Midbrain (tissue), 1 donor: ENCODE measurements at regions not wholly inside any gene's neighbourhood (a gene's known extent, or its start where the extent isn't known, plus 50 kb on each side); places are given as distances from the start of the nearest gene placed in this dataset.
A peak's percentile ranks its signal among the peaks of the same experiment; 100 is the strongest.

Experiments
- DNase-seq: peaks from one replicate; lab custom pipeline; 2025; lab: John Stamatoyannopoulos, UW

DNA sequence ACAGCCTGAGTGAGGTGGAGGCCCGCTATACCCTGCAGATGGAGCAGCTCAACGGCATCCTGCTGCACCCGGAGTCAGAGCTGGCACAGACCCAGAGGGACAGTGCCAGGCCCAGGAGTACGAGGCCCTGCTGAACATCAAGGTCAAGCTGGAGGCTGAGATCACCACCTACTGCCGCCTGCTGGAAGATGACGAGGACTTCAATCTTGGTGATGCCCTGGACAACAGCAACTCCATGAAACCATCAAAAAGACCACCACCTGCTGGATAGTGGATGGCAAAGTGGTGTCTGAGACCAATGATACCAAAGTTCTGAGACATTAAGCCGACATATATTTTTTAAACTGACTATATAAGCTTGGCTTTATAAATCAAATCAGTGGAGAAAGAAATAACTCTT lies 73.3 kb upstream of the HHIP start:
- no peak for DNase-seq

- DNase-seq = no peak
Measured at GRCh38 chr4:144574000-144574399, 72.0 kb upstream of the HHIP start.

DNA sequence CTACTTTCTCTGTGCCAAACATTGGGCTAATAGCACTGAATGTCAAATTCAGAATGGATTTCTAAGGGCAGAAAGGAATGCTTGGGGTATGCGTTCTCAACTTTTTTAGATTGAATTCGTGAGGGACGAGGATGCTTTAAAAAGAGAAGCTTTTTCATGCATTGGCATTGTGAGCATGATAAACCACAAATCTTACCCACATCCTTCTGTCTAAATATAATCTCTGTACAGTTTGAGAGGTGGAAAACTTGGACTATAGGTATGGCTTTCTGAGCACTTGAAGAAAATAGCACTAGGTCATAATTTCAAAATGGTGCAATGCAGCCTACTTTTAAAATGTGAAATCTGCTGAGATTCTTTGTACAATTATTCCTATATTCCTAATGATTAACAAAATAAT lies 71.4 kb upstream of the HHIP start:
- DNase-seq = no peak

DNA sequence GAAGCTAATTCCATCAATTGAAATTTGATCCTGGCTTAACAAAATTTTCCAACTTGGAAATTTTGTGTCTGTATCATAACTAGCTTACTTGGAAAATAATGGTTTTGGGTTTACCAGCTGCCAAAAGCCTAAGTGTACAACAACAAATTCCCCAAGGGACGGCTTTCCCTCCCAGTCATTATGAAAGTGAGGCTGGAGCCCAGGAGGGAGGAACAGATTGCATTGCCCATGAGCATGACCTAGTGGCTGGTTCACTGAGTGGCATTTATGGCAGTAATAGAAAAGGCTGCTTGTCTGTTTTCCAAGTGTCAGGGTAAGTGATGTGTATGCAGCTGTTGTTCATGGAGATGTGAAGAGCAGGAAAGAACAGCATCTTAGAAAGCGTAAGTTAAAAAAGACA lies 70.8 kb upstream of the HHIP start:
- DNase-seq = peak; percentile 64

GRCh38 chr4:144578681-144579080 lies 67.3 kb upstream of the HHIP start:
- no peak for DNase-seq

- no peak for DNase-seq
Measured at GRCh38 chr4:144579411-144580030, 66.4 kb upstream of the HHIP start.

DNA sequence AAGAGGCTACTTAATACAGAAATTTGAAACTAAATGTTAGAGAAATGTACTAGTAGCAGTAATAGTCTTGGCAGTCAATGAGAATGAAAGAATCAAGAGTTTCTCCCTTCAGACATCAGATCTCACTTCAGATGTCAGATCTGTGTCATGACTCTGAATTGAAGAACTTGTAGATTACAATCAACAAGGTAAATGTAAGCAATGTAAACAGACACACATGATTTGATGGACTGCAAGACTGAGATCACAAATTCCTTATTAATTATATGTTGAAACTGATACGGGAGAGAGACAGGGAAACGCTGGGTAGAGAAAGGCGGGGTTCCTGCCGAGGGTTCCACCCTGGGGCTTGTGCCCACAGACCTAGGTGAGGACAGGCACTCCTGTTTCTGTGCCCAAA lies 65.5 kb upstream of the HHIP start:
- DNase-seq = no peak

DNA sequence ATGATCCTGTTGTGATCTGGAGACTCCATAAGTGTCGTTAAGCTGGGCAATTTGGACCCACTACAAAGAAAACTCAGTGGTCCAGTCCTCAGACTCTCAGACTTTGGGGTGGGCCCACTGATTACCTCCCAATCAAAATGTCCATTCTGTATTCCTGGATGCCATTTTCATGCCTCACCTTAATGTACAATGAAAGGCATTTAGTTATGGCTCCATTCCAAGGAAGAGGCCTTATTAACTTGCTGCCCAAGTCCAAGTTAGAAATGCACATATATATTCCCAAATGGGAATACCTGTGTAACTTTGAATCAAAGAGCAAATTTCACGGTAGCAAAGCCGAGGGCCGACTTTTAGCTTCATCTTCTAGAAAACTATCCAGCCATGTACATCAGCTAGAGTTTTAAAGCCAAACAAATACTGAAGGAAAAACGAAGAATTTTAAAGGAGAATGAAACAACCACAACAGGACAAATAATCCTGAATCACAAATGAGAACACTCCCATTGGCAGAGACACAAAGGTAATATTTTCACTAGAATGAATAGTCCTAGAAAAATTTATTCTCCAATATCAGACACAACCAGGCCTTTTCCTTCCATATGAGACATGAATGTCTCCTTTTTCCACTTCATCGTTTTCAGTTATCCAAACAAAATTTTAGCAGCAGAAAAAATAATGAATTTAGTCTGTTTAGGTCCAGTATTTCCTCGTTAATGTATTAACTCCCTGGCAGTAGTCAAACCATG lies 63.7 kb upstream of the HHIP start:
- no peak for DNase-seq

- no peak for DNase-seq
Measured at GRCh38 chr4:144582975-144583374, 63.0 kb upstream of the HHIP start.

GRCh38 chr4:144583658-144584057 lies 62.3 kb upstream of the HHIP start:
- DNase-seq = no peak

GRCh38 chr4:144584428-144584827 lies 61.5 kb upstream of the HHIP start:
- no peak for DNase-seq

DNA sequence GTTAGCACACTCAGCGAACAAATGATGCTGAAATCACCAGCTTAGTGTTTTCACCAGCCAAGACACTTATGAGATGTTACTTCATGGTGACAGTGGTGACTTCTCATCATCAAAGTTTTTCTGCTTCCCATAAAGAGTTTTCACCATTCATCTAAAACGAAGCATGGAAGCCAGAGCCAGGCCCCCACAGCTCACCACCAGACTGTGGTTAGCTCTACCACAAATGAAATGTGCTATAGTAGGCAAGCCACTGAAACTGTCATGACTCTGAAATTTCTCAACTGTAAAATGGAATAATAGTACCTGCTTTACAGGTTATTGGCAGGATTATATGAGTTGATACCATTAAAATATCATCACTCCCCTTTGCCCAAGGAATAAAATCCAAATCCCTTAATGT lies 56.4 kb upstream of the HHIP start:
- no peak for DNase-seq

DNA sequence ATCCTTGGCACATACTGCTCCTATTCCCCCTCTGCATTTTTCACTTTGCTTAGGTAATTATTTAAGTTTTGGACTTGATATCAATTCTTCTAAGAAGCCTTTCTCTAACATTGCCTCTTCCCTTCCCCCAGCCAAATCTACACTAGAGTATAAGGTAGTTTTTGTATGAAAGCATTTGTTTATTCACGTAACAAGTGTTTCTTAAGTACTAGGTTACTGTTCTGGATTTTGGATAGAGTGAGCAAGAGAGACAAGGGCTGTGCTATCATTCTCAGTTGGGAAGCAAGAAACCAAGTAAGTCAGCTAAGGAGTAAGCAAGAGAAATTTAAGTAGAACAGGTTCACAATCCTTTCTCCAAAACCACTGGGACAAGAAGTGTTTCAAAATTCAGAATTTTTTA lies 55.9 kb upstream of the HHIP start:
- DNase-seq = no peak

DNA sequence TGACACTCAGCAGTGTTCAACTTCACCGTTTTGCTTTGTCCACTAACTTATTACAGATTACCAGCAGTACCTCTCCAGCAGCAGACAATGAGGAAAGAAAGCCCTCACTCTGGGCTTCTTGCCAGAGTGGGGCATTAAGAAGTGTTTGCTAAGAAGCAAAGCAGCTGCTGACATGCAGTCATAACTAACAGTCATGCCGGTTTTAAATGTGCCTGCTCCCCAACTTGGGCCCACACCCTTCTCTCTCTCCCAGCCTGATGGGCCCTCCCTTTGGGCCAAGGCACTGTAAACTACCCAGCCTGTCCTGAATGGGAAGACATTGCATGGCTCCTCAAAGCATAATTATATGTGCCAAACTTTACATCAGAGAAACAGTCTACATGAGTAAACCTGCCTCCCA lies 54.6 kb upstream of the HHIP start:
- peak; percentile 4 for DNase-seq

DNA sequence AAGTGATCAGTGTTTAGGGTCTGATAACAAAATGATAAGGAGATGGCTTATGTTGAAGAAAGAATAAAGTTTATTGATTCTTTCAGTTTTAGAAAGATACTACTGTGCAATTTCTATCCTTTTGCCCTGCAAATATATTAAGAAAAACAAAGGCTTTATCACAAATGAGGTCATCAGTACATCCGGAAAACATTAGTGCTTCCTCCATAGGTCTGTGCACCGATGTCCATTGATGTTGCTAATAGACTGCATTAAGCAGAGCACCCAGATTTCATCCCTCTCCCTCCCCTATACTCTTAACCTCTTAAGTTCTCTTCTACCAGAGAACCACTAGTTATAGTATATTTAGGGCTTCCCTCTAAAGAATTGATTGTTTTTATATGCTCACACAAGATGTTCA lies 53.7 kb upstream of the HHIP start:
- DNase-seq = no peak

DNA sequence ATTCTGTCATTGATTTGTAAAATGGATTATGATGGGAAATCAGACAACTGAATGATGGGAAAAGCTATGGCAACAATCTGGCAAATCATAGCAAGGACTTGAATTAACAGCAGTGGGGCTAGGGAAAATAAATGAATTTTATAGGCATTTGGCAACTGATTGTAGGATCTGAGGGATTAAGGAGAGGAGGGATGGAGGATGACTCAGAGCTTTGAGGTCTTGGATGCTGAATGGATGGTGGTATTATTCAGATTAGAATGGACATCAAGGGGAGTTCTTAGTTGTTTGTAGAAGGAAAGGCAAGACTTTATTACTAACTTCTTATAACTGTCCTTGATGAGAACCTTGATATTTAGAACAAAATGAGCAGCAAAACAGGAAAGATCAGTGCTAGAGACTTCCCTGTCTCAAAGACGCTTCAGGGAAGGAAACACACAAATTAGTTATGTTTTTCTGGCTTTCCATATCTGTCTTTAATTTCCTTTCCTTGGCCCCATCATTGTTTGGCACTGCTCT lies 51.4 kb upstream of the HHIP start:
- no peak for DNase-seq

- no peak for DNase-seq
Measured at GRCh38 chr4:144595681-144596080, 50.3 kb upstream of the HHIP start.
